Astrocyte (in vitro differentiated cells and primary cell): ENCODE measurements at regions not wholly inside any gene's neighbourhood (a gene's known extent, or its start where the extent isn't known, plus 50 kb on each side); places are given as distances from the start of the nearest gene placed in this dataset.

ENCODE experiments used
- DNase-seq: peaks from one replicate; pipeline ENCODE4 v3.0.0-alpha.2; 2010; ENCODE audit warnings: low read depth
- FAIRE-seq: peaks from 2 replicates; lab custom pipeline; 2011; peaks lifted over from hg19 to GRCh38; lab: Jason Lieb, UNC
- H2AFZ ChIP-seq: 2 replicates; pipeline ENCODE4 v1.6.0; 2012; ENCODE audit warnings: low read depth, low read length, inconsistent platforms
- H3K27ac ChIP-seq: 2 replicates; pipeline ENCODE4 v1.5.1; 2011; ENCODE audit warnings: low read depth, low read length, inconsistent platforms
- H3K27me3 ChIP-seq: 2 replicates; pipeline ENCODE4 v1.6.0; 2011; ENCODE audit warnings: low read length, inconsistent platforms; ENCODE audit not compliant: insufficient read depth
- H3K36me3 ChIP-seq: 2 replicates; pipeline ENCODE4 v1.5.1; 2011; ENCODE audit warnings: low read length, inconsistent platforms; ENCODE audit not compliant: insufficient read depth
- H3K4me1 ChIP-seq: 2 replicates; pipeline ENCODE4 v1.5.1; 2011; ENCODE audit warnings: low read length, inconsistent platforms; ENCODE audit not compliant: insufficient read depth
- H3K4me2 ChIP-seq: 2 replicates; pipeline ENCODE4 v1.6.0; 2012; ENCODE audit warnings: low read length, inconsistent platforms
- H3K4me3 ChIP-seq: 2 replicates; pipeline ENCODE4 v1.5.1; 2011; ENCODE audit warnings: low read depth, mild to moderate bottlenecking, low read length, inconsistent platforms; ENCODE audit not compliant: insufficient read depth
- H3K79me2 ChIP-seq: 2 replicates; pipeline ENCODE4 v1.6.0; 2012; ENCODE audit warnings: mild to moderate bottlenecking, low read length, inconsistent platforms; ENCODE audit not compliant: insufficient read depth
- H3K9ac ChIP-seq: 2 replicates; pipeline ENCODE4 v1.6.0; 2012; ENCODE audit warnings: mild to moderate bottlenecking, low read length, inconsistent platforms
- H3K9me3 ChIP-seq: 2 replicates; pipeline ENCODE4 v1.5.1; 2012; ENCODE audit warnings: low read depth, mild to moderate bottlenecking, low read length, inconsistent platforms; ENCODE audit not compliant: insufficient read depth
- H4K20me1 ChIP-seq: 2 replicates; pipeline ENCODE4 v1.6.0; 2012; ENCODE audit warnings: low read length, inconsistent platforms; ENCODE audit not compliant: insufficient read depth
- H3K27ac Mint-ChIP-seq: one replicate; pipeline ENCODE4 v1.8.0; 2021; ENCODE audit warnings: mild to moderate bottlenecking, mixed read lengths; ENCODE audit not compliant: unreplicated experiment
- H3K27me3 Mint-ChIP-seq: one replicate; pipeline ENCODE4 v1.8.0; 2021; ENCODE audit warnings: low read depth, mixed read lengths; ENCODE audit not compliant: unreplicated experiment
- H3K36me3 Mint-ChIP-seq: one replicate; pipeline ENCODE4 v1.8.0; 2021; ENCODE audit warnings: low read depth, mixed read lengths; ENCODE audit not compliant: unreplicated experiment
- H3K4me1 Mint-ChIP-seq: one replicate; pipeline ENCODE4 v1.8.0; 2021; ENCODE audit warnings: low read depth, mixed read lengths; ENCODE audit not compliant: unreplicated experiment
- H3K4me3 Mint-ChIP-seq: one replicate; pipeline ENCODE4 v1.8.0; 2021; ENCODE audit warnings: mild to moderate bottlenecking, moderate library complexity, mixed read lengths; ENCODE audit not compliant: unreplicated experiment
- H3K9me3 Mint-ChIP-seq: one replicate; pipeline ENCODE4 v1.8.0; 2021; ENCODE audit warnings: mild to moderate bottlenecking, mixed read lengths; ENCODE audit not compliant: unreplicated experiment
- EZH2 ChIP-seq: IDR thresholded peaks from 2 replicates; pipeline ENCODE4 v1.6.1; 2012; ENCODE audit warnings: mild to moderate bottlenecking, low read length, inconsistent platforms; ENCODE audit not compliant: insufficient read depth
- TF ChIP-seq, protein P1 (sequence below): IDR thresholded peaks from 2 replicates; pipeline ENCODE4 v1.5.1; 2011; ENCODE audit warnings: low read depth, mild to moderate bottlenecking, inconsistent platforms, low read length, moderate library complexity; ENCODE audit not compliant: insufficient read depth

DNA sequence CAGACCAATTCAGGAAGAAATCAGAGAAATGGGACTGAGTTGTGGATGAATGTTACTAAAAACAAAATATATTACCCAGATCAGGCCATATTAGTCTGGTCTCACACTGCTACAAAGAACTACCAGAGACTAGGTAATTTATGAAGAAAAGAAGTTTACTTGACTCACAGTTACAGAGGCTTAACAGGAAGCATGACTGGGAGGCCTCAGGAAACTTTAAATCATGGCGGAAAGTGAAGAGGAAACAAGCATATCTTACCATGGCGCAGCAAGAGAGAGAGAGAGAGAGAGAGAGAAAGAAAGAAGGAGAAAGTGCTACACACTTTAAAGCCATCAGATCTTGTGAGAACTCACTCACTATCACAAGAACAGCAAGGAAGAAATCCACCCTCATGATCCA is 636.8 kb upstream of the GRM3 start:
- TF ChIP-seq EZH2: no peak
- TF ChIP-seq, protein P1, sequence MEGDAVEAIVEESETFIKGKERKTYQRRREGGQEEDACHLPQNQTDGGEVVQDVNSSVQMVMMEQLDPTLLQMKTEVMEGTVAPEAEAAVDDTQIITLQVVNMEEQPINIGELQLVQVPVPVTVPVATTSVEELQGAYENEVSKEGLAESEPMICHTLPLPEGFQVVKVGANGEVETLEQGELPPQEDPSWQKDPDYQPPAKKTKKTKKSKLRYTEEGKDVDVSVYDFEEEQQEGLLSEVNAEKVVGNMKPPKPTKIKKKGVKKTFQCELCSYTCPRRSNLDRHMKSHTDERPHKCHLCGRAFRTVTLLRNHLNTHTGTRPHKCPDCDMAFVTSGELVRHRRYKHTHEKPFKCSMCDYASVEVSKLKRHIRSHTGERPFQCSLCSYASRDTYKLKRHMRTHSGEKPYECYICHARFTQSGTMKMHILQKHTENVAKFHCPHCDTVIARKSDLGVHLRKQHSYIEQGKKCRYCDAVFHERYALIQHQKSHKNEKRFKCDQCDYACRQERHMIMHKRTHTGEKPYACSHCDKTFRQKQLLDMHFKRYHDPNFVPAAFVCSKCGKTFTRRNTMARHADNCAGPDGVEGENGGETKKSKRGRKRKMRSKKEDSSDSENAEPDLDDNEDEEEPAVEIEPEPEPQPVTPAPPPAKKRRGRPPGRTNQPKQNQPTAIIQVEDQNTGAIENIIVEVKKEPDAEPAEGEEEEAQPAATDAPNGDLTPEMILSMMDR: no peak
- no peak overlapping the region for H3K27ac Mint-ChIP-seq
- H3K4me1 Mint-ChIP-seq: no peaks in the 10 kb centered on the region
- H3K27ac ChIP-seq: no peak overlapping the region
- no peak overlapping the region for H3K4me3 ChIP-seq
- no peak for DNase-seq
- no peak overlapping the region for H2AFZ ChIP-seq
- H3K79me2 ChIP-seq: no peaks in the 10 kb centered on the region
- no peaks in the 10 kb centered on the region for H3K36me3 Mint-ChIP-seq
- peaks cover 3% of the 10 kb centered on the region for H3K9me3 ChIP-seq
- no peak overlapping the region for H3K4me2 ChIP-seq
- peaks cover 4% of the 10 kb centered on the region for H3K9me3 Mint-ChIP-seq
- no peaks in the 10 kb centered on the region for H4K20me1 ChIP-seq
- H3K36me3 ChIP-seq: no peaks in the 10 kb centered on the region
- no peak for FAIRE-seq
- H3K27me3 ChIP-seq: no peaks in the 10 kb centered on the region
- no peak overlapping the region for H3K4me3 Mint-ChIP-seq
- H3K4me1 ChIP-seq: no peaks in the 10 kb centered on the region
- no peaks in the 10 kb centered on the region for H3K27me3 Mint-ChIP-seq
- H3K9ac ChIP-seq: no peak overlapping the region

DNA sequence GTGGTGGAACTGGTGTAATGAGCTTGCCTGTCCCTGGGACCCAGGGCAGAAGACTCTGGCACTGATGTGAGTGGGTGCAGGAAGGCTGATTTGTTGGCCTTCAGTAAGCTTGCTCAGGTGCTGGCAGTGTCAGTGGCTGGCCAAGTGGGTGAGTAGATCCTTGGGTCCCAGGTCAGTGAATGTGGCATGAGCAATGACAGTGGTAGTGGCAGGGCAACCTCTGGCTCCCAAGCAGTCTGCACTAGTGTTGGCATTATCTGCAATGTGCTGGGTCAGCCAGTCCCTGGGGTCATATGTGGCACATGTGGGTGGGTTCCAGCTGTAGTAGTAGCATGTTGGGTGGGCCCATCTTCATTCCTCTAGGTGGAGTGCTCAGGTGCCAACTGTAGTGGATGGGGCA is 640.9 kb upstream of the GRM3 start:
- H3K36me3 ChIP-seq: no peaks in the 10 kb centered on the region
- H3K9ac ChIP-seq: no peak overlapping the region
- no peaks in the 10 kb centered on the region for H3K27me3 ChIP-seq
- no peak overlapping the region for H3K27ac ChIP-seq
- Mint-ChIP-seq H3K4me3 (no peak overlapping the region), H3K27ac (no peak overlapping the region), H3K9me3 (peaks cover 14% of the 10 kb centered on the region), H3K27me3 (no peaks in the 10 kb centered on the region), H3K4me1 (no peaks in the 10 kb centered on the region), H3K36me3 (no peaks in the 10 kb centered on the region)
- FAIRE-seq (no peak), DNase-seq (no peak)
- H3K4me3 ChIP-seq: no peak overlapping the region
- no peak for TF ChIP-seq EZH2
- no peaks in the 10 kb centered on the region for H3K4me1 ChIP-seq
- no peak overlapping the region for H3K4me2 ChIP-seq
- H3K9me3 ChIP-seq: peaks cover 3% of the 10 kb centered on the region
- H3K79me2 ChIP-seq: no peaks in the 10 kb centered on the region
- H2AFZ ChIP-seq: no peak overlapping the region
- H4K20me1 ChIP-seq: no peaks in the 10 kb centered on the region

DNA sequence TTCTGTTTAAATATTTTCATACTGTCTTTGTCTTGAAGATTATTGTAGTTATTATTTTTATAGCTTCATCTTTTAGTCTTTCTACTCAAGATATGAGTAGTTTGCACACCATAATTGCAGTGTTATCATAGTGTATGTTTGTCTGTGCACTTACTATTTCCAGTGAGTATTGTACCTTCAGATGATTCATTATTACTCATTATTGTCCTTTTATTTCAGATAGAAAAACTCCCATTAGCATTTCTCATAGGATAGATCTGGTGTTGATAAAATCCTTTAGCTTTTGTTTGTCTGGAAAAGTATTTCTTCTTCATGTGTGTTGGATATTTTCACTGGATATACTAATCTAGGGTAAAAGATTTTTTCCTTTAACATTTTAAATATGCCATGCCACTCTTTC is 646.2 kb upstream of the GRM3 start:
- Histone ChIP-seq H3K79me2 (no peaks in the 10 kb centered on the region), H3K9me3 (peaks cover 1% of the 10 kb centered on the region), H2AFZ (no peak overlapping the region), H3K36me3 (no peaks in the 10 kb centered on the region), H3K4me3 (no peak overlapping the region), H3K4me1 (no peaks in the 10 kb centered on the region), H3K9ac (no peak overlapping the region), H3K27ac (no peak overlapping the region), H3K27me3 (no peaks in the 10 kb centered on the region), H3K4me2 (no peak overlapping the region), H4K20me1 (no peaks in the 10 kb centered on the region)
- H3K4me3 Mint-ChIP-seq: no peak overlapping the region
- no peak overlapping the region for H3K27ac Mint-ChIP-seq
- peaks cover 14% of the 10 kb centered on the region for H3K9me3 Mint-ChIP-seq
- DNase-seq (no peak), FAIRE-seq (no peak)
- TF ChIP-seq, protein P1: no peak
- TF ChIP-seq EZH2: no peak
- no peaks in the 10 kb centered on the region for H3K4me1 Mint-ChIP-seq
- H3K36me3 Mint-ChIP-seq: no peaks in the 10 kb centered on the region
- no peaks in the 10 kb centered on the region for H3K27me3 Mint-ChIP-seq
